Activated CD8-positive, alpha-beta memory T cell treated with anti-CD3 and anti-CD28 coated beads, Interleukin-2, amount 50 U/mL, for 24 hours (primary cell): ENCODE measurements at regions not wholly inside any gene's neighbourhood (a gene's known extent, or its start where the extent isn't known, plus 50 kb on each side); places are given as distances from the start of the nearest gene placed in this dataset.
"Not testable (repeated sequence)": the region's sequence is repeated elsewhere in the genome, so short reads cannot be mapped to it uniquely, and the experiment has no call there.

ENCODE experiments used
- DNase-seq: peaks from one replicate; pipeline ENCODE4 v3.0.0-alpha.2; 2020; ENCODE audit errors: extremely low read depth

DNA sequence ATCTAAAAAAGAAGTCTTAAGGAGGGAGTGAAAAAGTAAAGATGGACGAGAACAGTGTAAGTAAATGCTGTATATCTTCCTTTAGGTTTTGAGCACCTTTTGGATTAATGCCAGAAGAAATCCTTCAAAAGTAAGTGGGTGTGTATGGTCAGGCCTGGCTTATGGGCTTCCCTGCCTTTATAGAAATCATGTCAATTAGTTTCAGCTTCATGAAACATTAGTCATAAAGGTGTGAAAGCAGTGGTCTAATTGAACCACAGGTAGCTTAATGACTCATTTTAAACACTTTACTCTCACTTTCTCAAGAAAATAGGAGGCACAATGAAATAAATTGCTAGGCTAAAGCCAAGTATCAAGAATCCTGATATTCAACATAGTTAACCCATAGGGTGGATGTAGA is 467.4 kb upstream of the DPPA4 start:
- no peak for DNase-seq

DNA sequence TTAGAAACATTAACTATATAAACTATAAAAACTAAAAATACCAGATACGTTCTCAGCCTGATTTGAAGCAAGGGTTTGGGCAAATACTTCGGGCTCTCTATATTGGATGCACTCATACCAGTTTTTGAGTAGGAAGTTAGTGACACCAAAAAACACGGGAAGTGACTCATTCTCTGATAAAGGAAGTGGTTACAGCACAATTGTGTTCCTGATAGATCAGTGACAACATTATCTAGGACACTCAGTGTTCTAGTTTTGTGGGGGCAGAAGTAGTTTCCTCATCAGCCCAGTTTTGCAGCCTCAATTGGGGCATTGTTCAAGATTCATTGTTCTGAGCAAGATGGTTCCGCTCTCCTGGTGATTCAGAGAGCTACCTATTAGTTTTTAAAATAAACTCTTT is 469.6 kb upstream of the DPPA4 start:
- DNase-seq, result no peak

DNA sequence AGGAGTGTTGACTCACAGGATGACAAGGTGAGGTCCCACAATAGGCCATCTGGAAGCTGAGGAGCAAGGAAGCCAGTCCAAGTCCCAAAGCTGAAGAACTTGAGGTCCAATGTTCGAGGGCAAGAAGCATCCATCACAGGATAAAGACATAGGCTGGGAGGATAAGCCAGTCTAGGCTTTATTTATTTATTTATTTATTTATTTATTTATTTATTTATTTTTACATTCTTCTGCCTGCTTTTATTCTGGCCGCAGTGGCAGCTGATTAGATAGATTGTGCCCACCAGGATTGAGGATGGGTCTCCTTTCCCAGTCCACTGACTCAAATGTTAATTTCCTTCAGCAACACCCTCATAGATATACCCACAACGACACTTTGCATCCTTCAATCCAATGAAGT is 472.2 kb upstream of the DPPA4 start:
- DNase-seq, result no peak

DNA sequence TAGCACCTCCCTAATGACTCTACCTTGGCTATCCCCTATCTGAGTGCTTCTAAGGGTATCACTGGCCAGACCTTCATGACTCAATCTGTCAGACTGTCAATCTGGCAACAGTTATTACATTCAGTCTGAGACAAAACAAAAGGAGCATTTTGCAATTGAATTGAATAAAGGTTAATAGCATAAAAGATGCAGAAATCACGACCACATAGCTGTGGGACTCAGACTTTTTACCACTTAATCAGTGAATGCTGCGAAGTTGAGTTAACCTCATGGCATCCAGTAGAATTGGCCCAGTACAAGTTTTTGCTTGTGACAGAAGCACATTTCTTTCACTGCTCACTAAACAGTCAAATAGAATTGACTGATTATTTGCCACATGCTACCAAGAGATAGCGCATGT is 480.7 kb upstream of the DPPA4 start:
- no peak for DNase-seq

DNA sequence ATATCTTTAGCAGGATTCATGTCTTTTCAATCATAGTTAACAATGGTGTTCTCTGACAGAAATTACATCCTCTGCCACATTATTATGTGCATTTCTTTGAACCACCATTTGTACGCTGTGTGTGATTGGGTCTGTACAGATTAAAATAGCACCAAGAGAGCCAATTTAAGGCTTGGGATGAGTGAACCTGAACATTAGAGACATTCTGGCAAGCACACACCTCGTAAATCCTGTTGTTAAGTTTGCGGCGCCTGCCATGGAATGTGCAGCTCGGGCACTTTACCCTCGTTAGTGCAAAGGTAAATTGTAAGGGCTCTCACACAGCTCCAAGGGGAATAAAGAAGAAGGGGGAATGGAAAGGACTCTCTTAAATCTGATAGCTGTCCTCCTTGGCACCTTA is 482.4 kb upstream of the DPPA4 start:
- DNase-seq, result no peak

DNA sequence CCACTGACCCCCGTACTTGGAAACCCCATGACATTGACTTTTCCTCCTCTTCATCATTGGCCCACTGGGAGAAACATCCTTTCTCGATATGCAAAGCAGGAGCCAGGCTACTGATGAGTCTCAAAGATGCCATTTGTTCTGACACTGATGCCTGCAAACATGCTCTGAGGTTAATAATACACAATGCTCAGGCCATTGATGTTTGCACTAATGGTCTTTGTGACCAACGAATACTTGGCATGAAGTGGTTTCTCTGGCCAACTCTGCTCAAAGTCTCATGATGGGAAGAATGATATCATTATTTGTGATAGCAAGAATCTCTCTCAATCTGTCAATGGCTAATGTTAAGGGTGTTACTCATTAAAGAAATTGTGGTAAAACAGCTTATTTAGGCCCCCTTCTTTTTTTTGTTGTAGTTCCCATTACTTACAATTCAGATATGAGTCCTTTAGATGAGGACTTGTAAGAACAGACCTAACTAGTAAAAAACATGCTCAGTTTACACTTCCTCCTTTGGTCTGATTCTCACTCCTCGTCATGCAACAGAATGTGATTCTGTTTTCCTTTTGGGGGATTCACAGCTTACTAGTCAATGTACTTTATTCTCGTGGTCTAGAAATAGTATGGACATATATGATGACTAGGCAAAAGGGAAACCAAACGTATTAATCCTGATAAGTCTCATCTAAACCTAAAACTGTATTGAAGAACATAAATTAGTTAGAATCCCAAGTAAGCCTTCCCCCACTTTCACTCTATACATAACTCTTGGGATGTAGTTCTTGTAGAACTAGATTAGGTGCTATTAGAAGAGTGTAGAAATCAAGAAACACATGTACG is 488.8 kb upstream of the DPPA4 start:
- no peak for DNase-seq

DNA sequence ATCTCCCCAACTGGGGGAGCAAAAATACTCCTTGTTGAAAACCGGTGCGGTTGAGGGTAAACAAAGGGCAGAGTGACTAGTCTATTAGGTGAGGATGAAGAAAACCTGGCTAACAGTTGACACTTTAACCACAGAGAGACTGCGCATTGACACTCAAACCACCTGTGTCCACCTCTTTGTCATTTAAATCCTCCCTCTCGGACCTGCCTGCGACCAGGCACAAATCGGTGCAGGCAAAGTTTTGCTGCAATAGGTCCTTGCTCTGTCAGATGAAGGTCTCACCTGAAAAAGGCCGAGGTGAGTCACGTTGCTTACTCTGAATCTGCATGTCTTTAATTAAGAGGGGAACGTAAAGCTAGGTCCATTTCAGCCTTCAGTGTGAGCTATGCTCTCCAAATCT is 494.1 kb upstream of the DPPA4 start:
- no peak for DNase-seq

DNA sequence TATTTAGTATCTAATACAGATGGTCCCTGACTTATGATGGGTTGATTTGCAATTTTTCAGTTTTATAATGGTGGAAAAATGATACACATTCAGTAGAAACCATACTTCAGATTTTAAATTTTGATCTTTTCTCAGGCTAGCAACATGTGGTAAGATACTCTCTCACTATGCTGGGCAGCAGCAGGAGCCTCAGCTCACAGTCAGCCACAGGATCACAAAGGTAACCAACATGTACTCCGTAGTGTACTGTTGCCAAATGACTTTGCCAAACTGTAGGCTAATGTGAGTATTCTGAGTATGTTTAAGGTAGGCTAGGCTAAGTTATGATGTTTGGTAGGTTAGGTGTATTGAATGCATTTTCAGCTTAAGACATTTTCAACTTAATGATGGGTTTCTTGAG is 498.6 kb upstream of the DPPA4 start:
- no peak for DNase-seq

DNA sequence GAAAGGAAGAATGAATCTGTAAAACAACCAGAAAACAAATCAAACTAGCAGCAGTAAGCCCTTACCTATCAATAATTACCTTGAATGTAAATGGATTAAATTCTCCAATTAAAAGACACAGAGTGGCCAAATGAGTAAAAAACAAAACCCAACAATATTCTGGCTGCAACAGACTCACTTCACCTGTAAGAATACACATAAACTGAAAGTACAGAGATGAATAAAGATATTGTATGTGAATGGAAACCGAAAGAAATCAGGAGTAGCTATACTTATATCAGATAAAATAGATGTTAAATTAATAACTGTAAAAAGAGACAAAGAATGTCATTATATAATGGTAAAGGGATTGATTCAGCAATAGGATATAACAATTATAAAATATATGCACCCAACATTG is 514.5 kb upstream of the DPPA4 start:
- DNase-seq, result no peak

DNA sequence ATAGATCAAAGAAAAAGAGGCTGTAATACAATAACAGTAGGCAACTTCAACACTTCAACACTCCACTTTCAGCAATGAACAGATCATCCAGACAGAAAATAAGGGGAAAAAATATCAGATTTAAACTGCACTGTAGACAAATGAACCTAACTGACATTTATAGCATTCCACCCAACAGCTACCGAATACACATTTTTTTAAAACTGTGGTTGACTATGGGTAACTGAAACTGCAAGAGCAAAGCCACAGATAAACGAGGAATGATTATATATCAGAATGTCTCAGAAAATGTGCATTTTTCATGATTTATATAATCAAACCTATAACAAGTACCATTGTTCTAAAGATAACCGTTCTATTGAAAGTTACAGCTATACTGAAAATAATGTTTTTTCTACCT is 514.9 kb upstream of the DPPA4 start:
- no peak for DNase-seq

DNA sequence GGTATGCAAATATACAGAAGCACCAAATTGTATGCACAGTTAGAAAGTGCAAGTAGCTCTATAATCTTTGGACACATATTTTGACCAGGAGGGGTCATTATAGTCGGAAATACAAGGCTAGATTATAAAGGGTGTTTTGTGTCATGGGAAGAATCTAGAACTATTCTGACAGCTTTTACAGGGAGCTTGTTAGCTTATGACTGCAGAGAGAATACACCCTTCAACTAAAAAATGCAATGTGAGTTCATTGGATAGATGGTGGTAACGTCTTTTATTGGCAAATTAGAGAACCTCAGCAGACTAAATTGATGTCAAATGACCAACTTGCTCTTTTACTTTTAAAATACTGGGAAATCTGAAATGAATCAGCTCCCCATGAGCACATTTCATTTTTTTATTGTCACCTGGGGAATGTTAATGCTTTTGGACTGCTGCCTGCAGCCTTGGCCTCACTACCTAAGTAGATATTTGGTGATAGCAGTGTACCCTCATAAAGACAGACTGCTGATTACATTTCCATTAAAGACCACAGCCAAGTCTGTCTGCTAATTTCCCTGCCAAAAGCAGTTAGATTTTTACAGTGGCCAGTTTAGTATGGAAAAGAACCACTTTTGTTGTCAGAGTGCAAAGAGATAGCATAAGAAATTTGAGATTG is 515.9 kb upstream of the DPPA4 start:
- no peak for DNase-seq

DNA sequence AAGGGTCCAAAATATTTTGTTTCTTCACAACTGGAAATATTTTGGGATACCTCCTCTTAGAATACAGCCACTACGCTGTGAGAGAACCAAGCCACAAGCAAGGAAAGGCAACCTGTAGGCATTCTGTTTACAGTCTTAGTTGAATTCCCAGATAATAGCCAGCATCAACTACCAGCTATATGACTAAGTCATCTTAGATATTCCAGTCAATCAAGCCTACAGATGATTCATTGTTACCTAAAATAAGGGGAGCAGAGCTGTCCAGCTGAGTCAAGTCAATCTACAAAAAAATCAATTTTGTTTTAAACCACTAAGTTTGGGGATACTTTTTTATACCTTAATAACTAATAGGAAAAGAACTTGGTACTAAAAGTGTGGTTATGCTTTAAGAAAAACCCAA is 526.4 kb upstream of the DPPA4 start:
- no peak for DNase-seq

DNA sequence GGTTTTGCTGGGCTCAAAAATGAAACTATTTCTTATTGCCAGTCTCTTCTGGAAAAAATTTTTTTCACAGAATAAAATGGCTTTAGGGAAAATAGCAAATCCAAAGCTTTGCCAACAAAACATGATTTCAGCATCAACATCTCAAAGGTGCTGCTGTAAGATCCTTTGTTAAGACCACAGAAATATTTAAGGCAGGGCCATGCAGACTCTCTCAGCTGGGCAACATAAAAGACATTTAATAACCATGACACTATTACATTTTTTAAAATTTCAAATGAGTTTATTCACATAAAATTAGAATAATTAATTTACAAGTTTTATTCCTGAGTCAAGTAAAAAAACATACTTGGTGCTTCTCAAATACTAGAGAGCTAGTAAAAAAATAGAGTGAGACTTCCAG is 527.1 kb upstream of the DPPA4 start:
- DNase-seq, result no peak

DNA sequence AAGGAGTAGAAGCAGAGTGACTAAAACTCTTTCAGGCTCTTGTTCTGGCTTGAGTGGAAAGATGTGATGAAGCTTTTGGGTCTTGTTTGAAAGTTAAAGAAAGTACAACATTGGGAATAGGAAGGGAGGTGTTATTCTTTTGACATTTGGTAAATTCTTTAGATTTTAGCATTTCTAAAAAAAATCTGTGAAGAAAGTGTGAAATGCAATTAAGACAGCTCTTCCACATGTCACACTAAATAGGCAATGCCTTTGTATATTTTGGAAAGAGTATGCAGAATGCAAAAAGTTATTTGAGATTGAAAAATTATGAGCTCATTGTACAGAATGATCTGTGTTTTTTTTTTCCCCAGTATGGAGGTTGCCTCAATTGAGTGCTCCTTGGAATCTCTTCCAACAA is 532.2 kb upstream of the DPPA4 start:
- DNase-seq, result no peak

DNA sequence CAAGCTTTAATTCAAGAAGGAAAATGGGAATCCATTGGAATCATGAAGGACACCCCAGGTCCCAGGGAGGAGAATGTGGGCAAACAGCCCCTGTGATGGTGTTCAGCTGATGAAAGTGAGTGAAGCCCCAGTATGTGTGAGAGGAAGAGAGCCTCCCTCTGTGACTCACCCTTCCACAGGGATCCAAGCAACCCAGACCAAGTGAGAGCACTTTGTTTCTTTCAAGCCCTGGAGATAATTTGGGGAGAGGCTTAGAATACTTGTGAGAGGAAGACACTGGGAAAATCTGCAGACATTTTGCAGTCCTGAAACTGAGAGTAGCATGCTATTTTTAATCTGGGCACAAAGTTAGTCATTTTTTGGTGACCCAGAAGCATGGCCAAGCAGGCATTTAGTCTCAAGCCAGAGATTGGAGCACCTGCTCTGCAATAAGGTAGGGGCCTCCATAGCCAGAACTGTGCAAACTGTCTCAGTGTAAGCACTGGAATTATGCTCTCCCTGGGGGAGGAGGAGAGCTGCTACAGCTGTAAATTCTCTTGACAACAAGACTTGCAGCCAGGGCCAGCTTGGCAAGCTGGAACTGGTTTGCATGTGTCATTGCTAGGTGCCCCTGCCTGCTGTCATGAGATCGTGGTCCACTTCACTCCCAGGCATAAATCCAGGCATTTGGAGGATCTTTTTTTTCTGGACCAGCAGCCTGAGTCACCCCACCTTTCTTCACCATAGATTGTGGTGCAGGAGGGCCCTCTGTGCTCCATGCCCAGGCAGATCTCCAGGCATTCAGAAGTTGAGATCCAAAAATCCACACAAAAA is 537.8 kb upstream of the DPPA4 start:
- DNase-seq, result no peak

DNA sequence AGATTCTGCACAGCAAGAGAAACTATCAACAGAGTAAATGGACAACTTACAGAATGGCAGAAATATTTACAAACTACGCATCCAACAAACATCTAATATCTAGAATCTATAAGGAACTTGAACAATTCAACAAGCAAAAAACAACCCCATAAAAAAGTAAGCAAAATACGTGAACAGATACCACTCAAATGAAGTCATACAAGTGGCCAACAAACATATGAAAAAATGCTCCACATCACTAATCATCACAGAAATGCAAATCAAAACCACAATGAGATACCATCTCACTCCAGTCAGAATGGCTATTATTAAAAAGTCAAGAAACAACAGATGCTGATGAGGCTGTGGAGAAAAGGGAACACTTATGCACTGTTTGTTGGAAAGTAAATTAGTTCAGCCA is 540.3 kb upstream of the DPPA4 start:
- not testable (repeated sequence) for DNase-seq

DNA sequence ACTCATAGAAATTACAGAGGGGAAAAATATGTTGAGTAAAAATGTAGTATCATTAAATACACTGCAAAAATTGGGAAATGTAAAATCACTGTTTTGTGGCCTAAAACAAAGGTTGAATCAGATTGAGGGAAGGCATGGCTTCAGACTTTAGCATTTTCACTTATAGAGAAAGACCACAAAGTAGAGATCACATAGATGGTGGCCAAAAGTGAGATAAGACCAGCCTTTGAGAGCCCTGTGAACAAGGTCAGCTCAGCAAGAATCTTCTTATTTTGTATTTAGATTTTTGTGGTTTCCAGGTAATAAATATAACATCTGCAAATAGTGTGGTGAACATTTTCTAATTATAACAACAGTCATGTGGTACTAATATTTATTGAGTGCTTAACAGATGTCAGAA is 544.8 kb upstream of the DPPA4 start:
- DNase-seq, result no peak

DNA sequence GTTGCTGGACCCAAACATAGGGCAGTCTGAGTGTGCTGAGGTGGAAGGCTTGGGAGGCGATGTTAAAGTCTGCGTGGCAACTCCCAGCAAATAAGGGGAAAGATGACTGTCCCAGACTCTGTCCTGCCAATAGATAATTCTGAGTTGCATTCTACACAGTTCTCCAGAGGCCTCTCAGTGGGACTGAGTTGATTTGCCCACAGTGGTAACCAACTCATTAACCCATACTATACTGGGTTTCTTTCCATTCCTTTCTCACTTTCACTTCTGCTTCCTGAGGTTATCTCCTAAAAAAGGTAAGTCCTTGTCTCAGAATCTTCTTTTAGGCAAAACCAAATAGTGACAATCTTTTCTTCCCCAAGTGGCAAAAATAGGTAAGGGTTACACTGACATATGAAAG is 549.9 kb upstream of the DPPA4 start:
- DNase-seq, result no peak

DNA sequence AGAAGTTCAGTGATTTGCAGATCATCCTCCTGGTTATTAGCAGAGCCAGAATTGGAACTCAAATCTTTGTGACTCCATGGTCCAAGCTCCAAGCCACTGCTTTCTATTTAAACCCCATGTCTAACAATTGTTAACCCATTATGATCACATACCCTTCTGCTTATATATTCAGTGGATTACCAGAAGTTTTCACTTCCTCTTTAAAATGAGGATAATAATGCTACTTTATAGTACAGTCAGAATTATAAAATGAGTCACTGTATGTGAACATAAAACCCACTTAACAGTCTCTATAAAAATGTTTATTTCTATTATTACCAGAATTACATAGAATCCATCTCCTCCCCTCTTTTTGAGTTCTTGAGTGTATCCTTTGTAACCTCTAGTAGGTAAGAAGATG is 550.7 kb upstream of the DPPA4 start:
- DNase-seq, result no peak

DNA sequence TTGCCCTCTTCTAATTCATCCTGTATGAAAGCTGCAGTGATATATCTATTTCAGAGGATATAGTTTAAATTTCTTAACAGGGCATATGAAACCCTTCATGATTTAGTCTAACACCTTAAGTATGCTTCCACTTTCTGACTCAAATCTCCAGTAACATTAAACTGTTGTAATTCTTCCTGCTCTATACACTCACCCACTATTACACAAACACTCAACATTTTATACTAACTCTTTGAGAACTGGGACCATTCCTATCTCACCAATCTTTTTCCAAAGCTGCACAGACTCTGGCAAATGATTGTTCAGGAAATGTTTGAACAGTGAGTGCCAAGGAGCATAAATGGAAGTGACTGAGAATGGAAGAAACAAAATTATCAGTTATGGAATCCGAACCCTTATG is 560.4 kb upstream of the DPPA4 start:
- no peak for DNase-seq

DNA sequence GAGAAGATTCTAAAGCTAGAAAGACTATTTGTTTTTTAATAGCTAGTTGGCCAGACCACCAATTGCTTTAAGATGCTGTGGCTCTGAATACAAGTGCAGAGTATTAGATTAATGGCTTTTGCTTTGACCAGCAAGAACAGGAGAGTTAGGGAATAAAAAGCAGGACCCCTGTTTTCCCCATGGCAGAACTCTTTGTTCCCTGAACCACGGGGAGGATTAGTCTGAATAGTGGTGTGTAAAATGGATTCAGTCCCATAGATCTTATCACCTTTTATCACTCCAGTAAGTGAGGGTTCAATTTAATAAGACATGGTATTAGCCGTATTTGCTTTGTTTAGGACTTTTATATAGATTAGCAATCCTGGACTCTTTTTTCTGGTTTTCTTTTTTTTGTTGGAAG is 562.6 kb upstream of the DPPA4 start:
- no peak for DNase-seq

DNA sequence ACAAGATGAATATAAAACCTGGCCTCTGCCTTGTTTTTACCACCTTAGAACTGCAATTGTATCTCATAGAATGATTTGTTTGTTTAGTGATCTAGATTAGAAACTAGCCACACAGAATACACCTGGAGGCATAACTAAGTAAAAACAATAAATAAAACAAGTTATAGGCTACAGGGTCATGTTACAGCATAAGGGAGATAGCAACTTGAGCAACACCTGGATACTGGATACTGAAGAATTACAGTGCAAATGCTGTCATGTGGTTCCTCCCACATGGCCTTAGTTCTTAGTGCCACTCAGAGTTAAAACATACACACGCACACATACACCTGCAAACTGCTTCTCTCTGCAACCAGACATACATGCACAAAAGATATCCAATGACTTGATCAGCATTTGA is 563.4 kb upstream of the DPPA4 start:
- DNase-seq, result no peak

DNA sequence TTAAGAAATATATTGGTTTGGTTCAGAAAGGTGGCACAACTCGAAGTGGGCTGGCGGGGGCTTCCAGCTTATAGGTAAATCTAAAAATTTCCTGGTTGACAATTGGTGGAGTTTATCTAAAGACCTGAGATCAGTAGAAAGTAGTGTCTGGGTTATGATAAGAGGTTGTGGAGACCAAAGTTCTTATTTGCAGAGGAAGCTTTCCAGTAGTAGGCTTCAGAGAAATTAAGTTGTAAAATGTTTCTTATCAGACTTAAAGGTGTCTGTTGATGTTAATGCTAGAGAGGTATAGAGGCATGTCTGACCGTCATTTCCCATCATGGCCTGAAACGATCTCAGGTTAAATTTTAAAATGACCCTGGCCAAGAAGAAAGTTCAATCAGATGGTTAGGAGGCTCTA is 565.2 kb upstream of the DPPA4 start:
- DNase-seq, result no peak
